ENCODE measurements at regions not wholly inside any gene's neighbourhood (a gene's known extent, or its start where the extent isn't known, plus 50 kb on each side); places are given as distances from the start of the nearest gene placed in this dataset.

DNA sequence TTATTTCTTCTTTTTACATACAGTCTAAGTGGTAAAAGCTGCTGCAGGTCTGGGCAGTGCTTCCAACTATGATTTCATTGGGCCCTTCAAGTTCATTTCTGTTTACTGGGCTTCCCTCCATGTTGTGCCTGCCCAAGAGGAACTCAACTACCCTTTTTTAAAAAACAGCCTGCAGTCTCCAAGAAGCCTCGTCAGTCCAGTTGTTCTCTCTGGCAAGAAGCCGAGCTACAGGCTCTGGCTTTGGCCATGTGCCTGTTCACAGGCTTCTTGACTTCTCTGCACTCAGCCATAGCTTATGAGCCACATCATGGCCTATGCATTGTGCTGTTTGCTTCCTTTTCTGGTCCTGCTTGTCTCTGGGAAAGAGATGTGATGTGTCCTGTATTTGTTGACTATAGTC is 119.7 kb upstream of the PJA2 start:
- peak; percentile 83 for DNase-seq

DNA sequence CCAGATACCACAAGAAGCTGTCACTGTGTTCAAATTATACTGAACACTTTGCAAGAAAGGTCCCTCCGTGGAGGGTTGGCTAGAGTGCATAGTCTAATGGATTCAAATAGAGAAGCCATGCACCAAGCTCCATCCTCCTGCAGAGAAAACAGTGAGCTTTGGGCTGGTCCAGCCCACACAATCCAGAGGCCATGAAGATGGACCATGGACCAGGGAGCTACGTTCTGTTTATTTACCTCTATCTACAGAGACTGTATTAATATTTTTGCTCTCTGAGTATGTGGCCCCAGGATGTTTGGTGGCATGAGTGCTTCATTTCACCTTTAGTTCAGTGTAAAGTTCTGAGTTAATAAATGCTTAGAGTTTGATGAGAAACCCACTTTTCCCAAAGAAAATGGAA is 114.8 kb upstream of the PJA2 start:
- no peak for DNase-seq

DNA sequence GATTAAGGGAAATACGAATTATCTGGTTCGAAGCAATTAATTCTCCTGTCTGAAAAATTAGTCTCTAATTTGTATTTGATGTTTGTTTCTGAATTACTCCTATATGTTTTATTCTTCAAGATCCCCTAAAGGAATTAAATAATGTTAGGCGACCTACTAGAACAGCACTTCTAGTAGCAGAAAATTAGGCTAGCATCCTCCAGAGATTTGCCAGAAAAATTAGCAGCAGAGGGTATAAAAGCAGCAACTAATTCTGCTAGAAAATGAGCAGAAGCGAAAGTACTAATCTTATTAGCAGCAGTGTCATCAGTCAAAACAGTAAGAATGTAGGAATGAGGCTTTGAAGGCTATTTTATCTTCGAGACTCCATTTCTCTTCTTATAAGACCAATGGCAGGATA is 114.3 kb upstream of the PJA2 start:
- no peak for DNase-seq

DNA sequence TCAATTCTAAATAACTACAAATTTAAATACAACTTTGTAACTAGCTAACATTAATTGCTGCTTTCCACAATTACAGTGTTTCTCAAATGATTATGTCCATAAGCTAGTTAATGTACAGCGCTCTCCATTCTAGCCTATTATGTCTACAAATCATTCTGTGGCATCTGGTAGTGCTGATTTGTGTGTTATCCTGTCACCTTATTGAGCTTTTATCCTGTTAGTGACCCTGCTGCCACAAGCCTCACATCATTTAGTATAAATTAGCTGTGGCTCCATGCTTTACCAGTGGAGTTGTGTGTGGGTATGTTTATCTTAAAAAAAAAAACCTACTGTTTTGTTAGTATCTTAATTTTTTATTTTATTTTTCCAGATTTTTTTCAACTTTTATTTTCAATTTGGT is 112.6 kb upstream of the PJA2 start:
- no peak for DNase-seq

DNA sequence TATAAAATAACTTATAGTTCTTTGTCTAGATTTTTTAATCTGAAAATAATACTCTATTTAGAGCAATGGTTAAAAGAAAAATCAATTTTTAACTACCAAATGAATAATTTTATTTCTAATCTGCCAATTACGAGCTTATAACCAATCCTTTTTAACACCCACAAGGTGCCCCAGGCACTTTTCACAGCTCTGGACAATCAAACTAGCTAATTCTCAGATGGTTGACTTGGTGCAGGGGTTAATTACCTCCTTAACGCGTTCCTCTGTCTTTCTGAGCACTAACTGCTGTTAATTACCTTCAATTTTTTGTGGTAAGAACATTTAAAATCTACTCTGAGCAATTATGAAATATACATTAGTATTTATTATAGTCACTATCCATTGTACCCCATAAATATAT is 109.6 kb upstream of the PJA2 start:
- no peak for DNase-seq

DNA sequence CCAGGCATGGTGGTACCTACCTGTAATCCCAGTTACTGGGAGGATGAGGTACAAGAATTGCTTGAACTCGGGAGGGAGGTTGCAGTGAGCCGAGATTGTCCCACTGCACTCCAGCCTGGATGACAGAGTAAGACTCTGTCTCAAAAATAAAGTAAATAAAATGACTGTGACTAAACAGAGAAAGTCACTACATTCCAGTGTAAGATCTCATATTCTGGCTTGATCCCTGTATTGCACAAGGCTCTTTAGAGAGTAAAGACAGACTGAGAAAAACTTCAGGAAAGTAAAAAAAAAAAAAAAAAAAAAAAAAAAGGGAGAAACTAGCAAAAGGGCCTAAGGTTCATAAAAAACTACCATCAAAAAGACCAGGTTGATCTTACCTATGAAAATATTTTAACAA is 106.6 kb upstream of the PJA2 start:
- DNase-seq = no peak

DNA sequence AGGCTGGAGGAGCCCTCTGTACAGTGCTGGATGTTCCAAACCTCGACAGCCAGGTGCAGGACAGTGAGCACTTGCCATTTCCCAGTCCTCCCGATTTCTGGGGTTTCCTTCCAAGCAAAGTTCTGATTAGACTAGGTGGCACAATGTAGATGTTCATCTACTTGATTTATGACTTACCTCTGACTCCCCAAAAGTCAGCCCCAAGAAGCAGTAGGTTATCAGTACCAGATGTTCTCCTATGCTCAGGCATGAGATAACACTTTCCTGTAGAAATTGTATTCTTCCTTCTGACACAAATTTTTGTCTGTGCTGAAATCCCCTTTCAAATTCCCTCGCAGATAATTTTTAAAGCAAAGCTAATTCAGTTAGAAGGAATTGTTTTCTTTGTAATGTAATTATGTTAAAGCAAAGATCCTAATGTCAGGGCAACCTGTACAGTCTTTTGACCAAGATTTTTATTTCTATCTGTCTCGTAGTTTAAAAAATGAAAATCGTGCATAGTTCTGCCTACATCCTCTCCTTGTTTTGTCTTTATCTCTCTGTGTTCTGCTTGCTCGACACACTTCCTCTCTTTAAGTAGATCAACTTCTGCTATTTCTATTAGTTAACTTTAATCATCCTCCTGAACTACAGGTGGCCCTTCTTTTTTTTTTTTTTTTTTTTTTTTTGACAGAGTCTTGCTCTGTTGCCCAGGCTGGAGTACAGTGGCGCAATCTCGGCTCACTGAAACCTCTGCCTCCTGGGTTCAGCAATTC is 102.4 kb upstream of the PJA2 start:
- no peak for DNase-seq

DNA sequence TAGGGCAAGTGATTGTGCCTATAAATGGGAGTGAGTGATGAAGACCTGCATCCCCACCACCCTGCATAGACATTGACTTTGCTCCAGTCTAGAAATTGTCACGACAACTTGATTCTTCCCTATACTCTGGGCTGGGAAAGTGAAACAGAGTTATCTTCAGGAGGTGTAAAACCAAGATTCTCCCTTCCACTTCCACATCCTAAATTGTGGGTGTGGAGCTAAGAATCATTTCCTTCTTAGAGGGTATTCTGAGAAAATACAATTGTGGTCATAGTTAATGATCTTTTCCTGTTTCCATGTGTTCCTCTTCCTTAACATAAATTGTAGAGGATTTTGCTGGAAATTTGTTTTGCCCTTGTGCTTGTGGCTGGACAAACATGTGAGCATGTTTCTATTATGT is 96.8 kb upstream of the PJA2 start:
- DNase-seq = no peak

DNA sequence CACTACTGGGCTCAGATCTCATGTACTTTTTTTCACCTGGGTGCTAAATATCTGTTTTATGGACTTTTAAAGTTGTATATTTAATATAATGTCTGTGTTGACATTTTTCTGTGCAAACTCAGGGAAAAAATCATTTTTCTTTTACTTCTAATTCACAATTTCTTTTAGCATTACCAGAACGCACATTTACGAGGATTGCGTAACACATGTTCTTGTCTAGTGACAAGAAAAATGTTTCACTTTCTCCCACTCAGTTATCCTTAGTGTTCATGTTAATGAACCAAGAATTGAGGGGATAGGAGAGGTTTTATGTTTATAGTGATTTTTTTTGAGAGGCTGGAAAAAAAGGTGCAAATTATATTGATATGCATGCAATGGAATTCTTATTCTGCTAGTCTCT is 86.3 kb upstream of the PJA2 start:
- DNase-seq = no peak

DNA sequence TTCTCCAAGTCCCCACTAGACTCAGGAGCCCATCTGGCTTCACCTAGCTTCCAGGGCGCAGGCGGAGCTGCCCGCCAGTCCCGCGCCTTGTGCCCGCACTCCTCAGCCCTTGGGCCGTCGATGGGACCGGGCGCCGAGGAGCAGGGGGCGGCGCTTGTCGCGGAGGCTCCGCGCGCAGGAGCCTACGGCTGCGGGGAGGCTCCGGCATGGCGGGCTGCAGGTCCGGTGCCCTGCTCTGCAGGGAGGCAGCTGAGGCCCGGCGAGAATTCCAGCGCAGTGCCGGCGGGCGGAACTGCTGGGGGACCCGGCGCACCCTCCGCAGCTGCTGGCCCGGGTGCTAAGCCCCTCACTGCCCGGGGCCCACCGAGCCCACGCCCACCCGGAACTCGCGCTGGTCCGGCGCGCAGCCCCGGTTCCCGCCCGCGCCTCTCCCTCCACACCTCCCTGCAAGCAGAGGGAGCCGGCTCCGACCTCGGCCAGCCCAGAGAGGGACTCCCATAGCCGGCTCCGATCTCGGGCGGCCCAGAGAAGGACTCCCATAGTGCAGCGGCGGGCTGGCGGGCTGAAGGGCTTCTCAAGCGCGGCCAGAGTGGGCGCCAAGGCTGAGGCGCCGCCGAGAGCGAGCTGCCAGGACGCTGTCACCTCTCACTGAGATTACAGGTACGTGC is 78.1 kb upstream of the PJA2 start:
- DNase-seq = no peak

DNA sequence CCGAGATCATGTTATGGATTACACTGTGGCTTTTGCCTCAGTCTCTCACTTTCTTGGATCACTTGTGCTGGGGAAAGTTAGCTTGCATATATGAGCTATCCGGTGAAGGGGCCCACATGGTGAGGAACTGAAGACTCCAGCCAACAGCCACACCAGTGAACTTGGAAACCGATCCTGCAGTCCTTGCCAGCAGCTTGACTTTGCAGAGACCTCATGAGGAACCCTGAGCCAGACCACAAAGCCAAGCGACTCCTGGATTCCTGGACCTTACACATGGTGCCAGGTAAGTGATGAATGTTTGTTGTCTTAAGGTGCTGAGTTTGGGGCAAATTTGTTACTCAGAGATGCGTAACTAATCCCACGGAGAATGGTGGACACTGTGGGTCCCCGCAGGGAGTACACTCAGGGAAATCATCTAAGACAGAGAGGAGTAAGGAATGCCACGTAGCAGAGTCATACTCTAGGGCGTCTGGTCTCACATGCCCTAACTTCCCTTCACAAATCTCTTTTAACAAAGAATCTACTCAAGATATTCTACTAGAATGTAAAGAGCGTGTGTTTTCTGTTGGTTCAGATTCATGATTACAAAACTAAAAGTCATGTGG is 76.5 kb upstream of the PJA2 start:
- peak; percentile 69 for DNase-seq

DNA sequence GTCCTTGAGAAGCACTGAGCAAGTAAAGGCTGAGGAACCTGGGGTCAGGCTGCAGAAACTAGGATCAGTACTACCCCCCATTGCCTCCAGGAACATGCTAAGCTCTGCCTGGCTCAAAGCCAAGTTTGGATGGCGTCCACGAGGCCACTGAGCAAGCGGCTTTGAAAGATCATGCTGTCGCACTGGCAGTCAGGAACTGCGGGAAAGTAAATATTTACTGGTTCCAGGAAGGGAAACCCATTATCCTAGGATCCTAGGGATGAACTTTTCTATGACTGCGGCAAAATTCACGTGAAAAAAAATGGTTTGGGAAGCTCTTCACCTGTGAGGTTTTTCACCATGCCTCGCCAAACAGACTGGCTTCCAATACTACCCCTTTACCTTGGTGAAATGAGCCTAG is 75.3 kb upstream of the PJA2 start:
- DNase-seq = peak; percentile 49

DNA sequence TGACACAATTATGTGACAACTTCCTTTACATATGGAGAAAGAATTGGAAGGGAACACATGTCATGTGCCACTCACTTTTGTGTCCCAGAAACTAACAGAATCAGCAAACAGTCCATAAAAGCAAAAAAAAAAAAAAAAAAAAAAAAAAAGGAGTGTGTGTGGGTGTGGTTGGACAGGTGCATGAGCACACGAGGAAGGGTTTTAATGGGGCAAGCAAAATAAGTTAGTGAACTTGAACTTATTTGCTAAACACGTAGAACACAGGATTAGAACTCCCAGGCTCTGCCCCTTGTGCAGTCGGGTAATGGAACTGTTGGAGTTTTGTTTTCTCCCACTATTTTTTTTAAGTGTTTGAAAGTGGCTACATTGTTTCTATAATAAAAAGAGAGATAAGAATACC is 74.8 kb upstream of the PJA2 start:
- no peak for DNase-seq

DNA sequence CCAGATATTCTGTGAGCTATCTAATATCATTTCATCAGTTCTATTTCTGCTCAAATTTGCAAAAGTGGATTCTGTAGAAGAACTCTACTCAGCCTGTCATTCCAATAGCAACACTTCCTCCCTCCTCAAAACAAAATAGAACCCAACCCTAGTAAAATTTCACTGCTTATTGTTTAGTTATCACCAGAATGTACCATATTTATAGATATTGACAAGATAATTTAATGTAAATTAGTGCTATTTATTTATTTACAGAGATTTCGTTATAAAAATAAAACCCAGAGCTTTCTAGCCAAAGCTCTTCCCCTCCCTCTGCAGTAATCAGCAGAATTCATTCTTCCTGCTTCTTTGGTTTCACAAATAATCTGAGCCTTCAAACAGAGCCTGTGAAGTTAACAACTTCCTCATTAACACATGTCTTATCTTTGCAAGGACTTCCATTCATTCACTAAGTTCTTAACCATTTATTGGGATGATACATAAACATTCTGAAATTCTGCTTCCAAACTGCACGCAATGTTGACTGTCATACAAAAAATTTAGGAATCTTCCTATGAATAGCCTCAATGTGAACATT is 73.7 kb upstream of the PJA2 start:
- no peak for DNase-seq

DNA sequence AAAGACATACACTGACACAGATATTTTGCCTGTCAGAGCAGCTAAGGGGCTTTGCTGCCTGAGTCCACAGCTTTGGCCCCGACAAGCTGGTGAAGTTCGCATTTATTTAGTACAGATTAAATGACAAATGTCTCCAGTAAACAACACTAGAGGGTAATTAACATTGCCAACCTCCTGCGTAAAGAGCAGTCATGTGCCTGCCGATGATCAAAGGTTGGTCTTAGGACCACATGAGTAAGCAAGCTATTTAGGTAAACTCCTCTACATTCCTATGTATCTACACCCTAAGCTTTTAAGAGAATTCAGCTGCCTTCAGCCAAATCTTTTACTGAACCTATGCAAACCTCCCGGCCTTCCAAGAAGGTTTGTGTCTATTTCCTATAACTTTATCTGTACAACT is 73.0 kb upstream of the PJA2 start:
- DNase-seq = no peak

DNA sequence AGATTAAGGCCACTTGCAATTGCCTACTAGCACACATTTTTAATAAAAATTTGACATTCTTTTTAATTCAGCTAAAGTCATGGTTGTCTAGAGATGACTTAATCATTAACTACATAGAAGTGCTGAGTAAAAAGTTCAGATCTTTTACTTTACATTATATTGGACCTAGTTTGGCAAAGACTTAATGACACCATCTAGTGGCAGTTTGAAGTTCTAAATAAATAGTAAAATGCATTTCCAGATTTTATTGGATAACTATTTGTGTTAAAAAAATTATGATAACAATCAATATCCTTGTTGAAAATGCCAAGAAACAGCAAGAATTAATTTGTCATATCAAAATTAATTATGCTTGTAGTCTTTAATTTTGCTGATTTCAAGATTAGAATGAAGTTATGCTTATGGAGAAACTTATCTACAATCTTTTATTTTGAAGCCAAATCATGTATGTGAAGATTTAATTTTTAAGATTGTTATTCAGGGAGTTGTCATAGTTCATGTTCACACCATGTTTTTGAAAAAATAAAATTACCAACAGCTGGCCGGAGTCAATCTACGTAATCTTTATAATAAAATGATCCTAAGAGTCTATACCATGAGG is 69.6 kb upstream of the PJA2 start:
- no peak for DNase-seq

DNA sequence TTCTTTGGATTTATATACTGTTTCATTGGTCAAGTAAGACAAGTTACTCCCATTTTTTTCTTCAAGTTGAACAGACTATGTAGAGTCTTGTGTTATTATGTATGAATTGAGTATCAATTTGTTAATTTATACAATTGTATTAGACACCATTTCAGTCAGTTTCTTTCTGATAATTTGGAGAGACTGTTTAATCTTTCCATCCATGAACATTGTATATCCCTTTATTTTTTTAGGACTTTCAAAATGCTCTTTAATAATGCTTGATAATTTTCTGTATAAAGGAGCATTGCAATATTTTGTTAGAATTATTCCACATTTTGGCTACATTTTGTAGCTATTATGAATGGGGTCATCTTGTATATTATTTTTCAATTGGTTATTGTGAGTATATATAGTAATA is 69.1 kb upstream of the PJA2 start:
- no peak for DNase-seq

DNA sequence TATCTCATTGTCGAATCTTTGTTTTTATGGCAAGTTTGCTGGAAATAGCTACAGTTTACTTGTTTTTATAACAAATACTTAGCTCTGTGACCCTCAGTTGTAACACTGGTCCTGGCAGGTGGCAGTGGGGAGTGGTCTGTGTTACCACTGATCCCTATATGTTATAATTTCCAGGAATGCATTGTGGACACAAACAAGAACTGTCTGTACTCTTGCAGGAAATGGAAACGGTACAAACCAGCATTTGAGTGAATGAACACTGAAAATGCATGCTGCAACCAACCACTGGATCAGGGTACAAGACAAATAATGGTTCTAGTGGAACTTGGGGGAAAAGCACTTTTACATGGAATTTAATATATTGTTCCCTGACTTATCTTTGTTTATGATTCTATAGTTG is 66.5 kb upstream of the PJA2 start:
- no peak for DNase-seq

DNA sequence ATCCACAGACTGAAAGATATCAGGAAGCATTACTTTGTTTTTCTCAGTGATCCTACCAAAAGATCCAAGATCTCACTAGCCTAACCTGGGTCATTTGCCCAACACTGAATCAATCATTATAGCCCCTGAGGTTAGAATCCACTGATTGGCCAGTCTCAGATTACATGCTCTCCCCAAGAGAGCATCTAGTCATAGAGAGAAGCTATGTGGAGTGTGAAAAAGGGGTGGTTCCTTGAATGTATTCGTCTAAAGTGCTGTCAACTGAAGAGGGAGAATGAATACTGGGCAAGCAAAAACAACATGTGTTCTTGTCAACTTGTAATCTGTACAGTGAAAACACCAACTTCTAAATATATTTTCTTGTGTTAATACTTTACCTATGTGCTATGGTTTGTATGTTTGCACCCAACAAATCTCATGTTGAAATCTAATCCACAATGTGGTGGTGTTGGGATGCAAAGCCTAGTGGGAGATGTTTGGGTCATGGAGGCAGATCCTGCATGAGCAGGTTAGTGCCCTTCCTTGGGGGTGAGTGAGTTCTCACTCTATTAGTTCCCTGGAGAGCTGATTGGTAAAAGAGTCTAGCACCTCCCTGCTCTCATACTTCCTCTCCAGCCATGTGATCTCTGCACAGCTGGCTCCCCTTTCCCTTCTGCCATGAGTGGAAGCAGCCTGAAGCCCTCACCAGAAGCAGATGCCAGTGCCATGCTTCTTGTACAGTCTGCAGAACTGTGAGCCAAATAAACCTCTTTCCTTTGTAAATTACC is 60.3 kb upstream of the PJA2 start:
- DNase-seq = no peak

DNA sequence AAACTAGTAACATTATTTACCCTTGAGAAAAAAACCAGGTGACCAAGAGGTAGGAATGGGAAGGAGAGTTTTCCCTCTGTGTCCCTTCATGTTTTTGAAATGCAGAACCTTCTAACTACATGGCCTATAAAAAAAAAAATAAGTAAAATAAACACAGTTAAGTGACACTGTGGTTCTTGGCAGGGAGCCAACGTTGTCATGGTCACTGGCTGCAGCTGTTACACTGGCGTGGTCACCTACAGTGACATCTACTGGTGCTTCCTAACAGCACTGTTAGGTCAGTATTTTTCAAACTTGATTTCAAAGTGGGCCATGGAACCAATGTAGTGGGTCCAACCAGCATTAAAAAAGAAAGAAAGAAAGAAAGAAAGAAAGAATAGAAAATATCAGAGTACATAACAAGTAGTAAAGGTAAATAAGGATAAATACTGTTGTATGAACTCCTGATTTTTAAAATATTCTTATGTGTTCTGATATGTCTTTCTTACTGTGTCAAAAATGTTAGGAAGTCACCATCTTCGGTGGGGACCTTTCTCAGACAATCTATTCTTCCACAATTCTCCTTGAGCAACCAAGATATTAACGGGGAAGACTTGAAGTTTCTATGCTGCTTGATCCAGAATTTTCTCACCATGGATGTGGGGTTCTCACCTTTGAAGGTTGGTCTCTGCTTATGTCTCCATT is 59.1 kb upstream of the PJA2 start:
- peak; percentile 96 for DNase-seq

DNA sequence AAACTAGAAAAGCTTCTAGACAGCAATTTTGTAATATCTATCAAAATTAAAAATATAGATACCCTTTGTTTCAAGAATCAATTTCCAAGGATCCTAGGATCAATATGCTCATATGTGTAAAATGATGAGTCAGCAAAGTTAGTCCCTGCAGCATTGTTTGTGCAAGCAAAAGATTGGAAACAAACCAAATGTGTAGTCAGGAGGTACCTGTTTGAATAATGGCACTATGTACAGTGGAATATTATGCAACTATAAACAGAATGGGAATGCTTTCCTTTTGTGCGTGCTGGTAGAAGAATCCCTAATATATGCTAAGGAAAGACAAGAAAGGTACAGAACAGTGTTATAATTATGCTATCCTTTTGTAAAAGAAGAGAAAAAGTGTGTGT is 58.5 kb upstream of the PJA2 start:
- DNase-seq = no peak

DNA sequence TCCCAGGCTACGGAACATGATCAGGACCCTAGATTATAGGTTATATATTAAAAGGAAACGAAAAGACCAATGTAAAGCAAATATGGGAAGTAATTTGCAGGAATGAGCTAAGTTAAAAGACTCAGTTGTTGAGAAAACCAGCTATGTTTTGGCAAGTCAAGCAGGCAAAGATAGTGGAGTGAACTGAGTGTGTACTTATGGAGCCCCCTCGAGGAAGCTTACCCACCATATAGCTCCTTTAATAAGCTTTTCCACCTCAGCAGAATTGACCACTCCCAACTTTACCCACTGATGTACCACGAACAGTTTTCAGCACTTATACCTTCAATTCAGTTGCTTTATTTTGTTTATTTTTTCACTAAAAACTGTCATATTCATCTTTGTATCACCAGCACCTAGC is 57.3 kb upstream of the PJA2 start:
- DNase-seq = no peak

All from femur (tissue), 1 donor.